Transverse colon (tissue), 3 donors: ENCODE measurements at regions not wholly inside any gene's neighbourhood (a gene's known extent, or its start where the extent isn't known, plus 50 kb on each side); places are given as distances from the start of the nearest gene placed in this dataset.

ENCODE experiments used
- CTCF ChIP-seq, 5 experiments: fragments of 200-600 bp in 3 of 5; fragments of 450-650 bp in 2 of 5; sonication (generic) in 3 of 5; IDR thresholded peaks; 1 replicate in 2 of 5; 2 replicates in 3 of 5; pipeline ENCODE4 v1.5.1; 2016 to 2017; ENCODE audit warnings: antibody characterized with exemption in 5 of 5, inconsistent platforms in 3 of 5, mild to moderate bottlenecking in 2 of 5, moderate library complexity in 1 of 5
- EP300 ChIP-seq: sonication (generic); formaldehyde crosslinking; IDR thresholded peaks from one replicate; pipeline ENCODE4 v1.6.1; 2017; ENCODE audit warnings: antibody characterized with exemption, low read depth
- POLR2A ChIP-seq: fragments of 450-650 bp; IDR thresholded peaks from one replicate; pipeline ENCODE4 v1.6.1; 2016; ENCODE audit warnings: antibody characterized with exemption, mild to moderate bottlenecking, moderate library complexity

DNA sequence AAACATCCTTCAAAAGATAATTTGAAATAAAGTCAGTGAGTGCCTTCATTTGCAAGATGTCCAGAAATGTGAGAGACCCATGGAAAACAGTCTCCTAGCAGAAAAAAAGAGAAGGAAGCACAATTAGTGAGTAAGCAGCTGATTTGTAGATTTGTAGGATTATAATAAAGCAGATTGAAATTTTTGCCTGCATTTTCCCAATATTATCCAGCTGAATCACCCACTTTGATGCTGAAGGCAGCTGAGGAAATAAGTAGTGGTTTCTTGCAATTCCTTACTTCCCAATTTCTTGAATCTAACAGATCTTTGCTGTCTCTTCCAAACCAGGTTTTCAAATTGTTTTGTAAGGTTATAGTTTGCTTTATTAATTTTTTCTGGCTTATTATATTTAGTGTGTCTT, 181.4 kb downstream of the GNAT3 start:
- no peak for TF ChIP-seq POLR2A
- TF ChIP-seq CTCF (IDR thresholded peaks at IDR 0.05) = no peak
- TF ChIP-seq EP300 = no peak
